K562 (cell line): ENCODE measurements at regions not wholly inside any gene's neighbourhood (a gene's known extent, or its start where the extent isn't known, plus 50 kb on each side); places are given as distances from the start of the nearest gene placed in this dataset.

ENCODE experiments used
- CCNT2 ChIP-seq: IDR thresholded peaks from 2 replicates; pipeline ENCODE4 v1.6.1; 2011; ENCODE audit warnings: borderline replicate concordance, low read depth, mild to moderate bottlenecking, moderate library complexity, mixed read lengths, low read length; ENCODE audit not compliant: insufficient read length; ENCODE audit errors: extremely low read depth
- FOXP4 ChIP-seq: sonication (generic); formaldehyde crosslinking; IDR thresholded peaks from 2 replicates; pipeline ENCODE4 v1.8.0; 2022; ENCODE audit warnings: mild to moderate bottlenecking, missing genetic modification reagents, borderline replicate concordance
- MEF2A ChIP-seq: IDR thresholded peaks from 2 replicates; pipeline ENCODE4 v1.6.1; 2011; ENCODE audit warnings: low read depth, mild to moderate bottlenecking, low read length, moderate library complexity; ENCODE audit not compliant: control insufficient read depth
- NCOA1 ChIP-seq: fragments of 450-650 bp; IDR thresholded peaks from 2 replicates; pipeline ENCODE4 v1.6.1; 2016; ENCODE audit warnings: low read depth
- NR2C1 ChIP-seq, 2 experiments: fragments of 450-650 bp; IDR thresholded peaks; 2 replicates each; pipeline ENCODE4 v1.6.1; 2017; ENCODE audit warnings: mild to moderate bottlenecking in 2 of 2, antibody characterized with exemption in 1 of 2, inconsistent platforms in 1 of 2, missing compliant biosample characterization in 1 of 2, missing genetic modification characterization in 1 of 2
- PREB ChIP-seq: sonication (generic); formaldehyde crosslinking; IDR thresholded peaks from 2 replicates; pipeline ENCODE4 v1.8.1; 2023; ENCODE audit warnings: mild to moderate bottlenecking, missing genetic modification reagents
- TEAD2 ChIP-seq: fragments of 450-650 bp; IDR thresholded peaks from 2 replicates; pipeline ENCODE4 v1.6.1; 2016; ENCODE audit warnings: missing genetic modification characterization, control low read depth, missing compliant biosample characterization
- ZBTB33 ChIP-seq: sonication (generic); formaldehyde crosslinking; IDR thresholded peaks from 2 replicates; pipeline ENCODE4 v1.8.1; 2023; ENCODE audit warnings: mild to moderate bottlenecking, missing genetic modification reagents

GRCh38 chr11:43548916-43549315, 131.6 kb upstream of the HSD17B12 start (continued):
- TF ChIP-seq ZBTB33 (CRISPR knock-in tag) (no peak), FOXP4 (CRISPR knock-in tag) (no peak), TEAD2 (tag) (no peak), CCNT2 (no peak), NCOA1 (no peak), NR2C1 (IDR thresholded peaks at IDR 0.05) (no peak), NR2C1 (tag; IDR thresholded peaks at IDR 0.05) (no peak), MEF2A (no peak), PREB (CRISPR knock-in tag) (no peak)
- TF ChIP-seq, all 486 proteins: peak for 0
